MM.1S (cell line): ENCODE measurements at regions not wholly inside any gene's neighbourhood (a gene's known extent, or its start where the extent isn't known, plus 50 kb on each side); places are given as distances from the start of the nearest gene placed in this dataset.

Experiments
- CTCF ChIP-seq: fragments of 300-600 bp; sonication (generic); IDR thresholded peaks from 2 replicates; pipeline ENCODE4 v1.5.1; 2016; ENCODE audit warnings: antibody characterized with exemption, low read length, mixed read lengths
- EZH2 ChIP-seq: fragments of 300-600 bp; sonication (generic); optimal IDR thresholded peaks from 2 replicates; pipeline ENCODE3; 2017; ENCODE audit warnings: low read depth, mild to moderate bottlenecking, antibody characterized with exemption, low read length, mixed read lengths

- TF ChIP-seq CTCF: no peak
- TF ChIP-seq EZH2: no peak
Observed at GRCh38 chr6:62721408-62721807, 435.4 kb upstream of the KHDRBS2 start.
